Vagina (tissue), 2 donors: ENCODE measurements at regions not wholly inside any gene's neighbourhood (a gene's known extent, or its start where the extent isn't known, plus 50 kb on each side); places are given as distances from the start of the nearest gene placed in this dataset.

ENCODE experiments used
- POLR2A ChIP-seq, 2 donors: fragments of 450-650 bp; IDR thresholded peaks; one replicate each; pipeline ENCODE4 v1.6.1; 2017; ENCODE audit warnings: antibody characterized with exemption in 2 of 2, mild to moderate bottlenecking in 2 of 2, moderate library complexity in 2 of 2
- TF ChIP-seq, protein P1 (sequence below), 3 experiments: fragments of 450-650 bp in 2 of 3; fragments of 200-600 bp in 1 of 3; sonication (generic) in 1 of 3; IDR thresholded peaks; one replicate each; pipeline ENCODE4 v1.5.1; 2017 to 2019; ENCODE audit warnings: antibody characterized with exemption in 3 of 3, mild to moderate bottlenecking in 2 of 3, moderate library complexity in 2 of 3

DNA sequence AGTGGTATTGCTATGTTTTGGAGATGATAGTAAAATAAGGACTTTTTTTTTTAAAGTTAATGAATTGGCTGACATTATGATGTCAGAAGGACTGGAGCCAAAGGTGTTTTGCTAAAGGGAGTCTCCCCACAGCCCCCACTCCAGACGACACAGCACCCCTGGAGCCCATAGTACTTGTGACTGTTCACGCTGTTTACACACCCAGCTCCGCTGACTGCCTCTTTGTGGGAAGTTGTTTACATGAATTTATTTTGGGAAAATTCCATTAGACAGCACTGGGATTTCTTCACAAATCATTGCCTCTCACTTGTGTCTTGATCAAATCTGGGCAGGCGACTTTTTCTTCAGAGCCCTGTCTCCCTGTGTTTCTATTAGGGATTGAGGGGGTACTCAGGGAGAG, 108.6 kb downstream of the C17orf67 start:
- TF ChIP-seq, protein P1, sequence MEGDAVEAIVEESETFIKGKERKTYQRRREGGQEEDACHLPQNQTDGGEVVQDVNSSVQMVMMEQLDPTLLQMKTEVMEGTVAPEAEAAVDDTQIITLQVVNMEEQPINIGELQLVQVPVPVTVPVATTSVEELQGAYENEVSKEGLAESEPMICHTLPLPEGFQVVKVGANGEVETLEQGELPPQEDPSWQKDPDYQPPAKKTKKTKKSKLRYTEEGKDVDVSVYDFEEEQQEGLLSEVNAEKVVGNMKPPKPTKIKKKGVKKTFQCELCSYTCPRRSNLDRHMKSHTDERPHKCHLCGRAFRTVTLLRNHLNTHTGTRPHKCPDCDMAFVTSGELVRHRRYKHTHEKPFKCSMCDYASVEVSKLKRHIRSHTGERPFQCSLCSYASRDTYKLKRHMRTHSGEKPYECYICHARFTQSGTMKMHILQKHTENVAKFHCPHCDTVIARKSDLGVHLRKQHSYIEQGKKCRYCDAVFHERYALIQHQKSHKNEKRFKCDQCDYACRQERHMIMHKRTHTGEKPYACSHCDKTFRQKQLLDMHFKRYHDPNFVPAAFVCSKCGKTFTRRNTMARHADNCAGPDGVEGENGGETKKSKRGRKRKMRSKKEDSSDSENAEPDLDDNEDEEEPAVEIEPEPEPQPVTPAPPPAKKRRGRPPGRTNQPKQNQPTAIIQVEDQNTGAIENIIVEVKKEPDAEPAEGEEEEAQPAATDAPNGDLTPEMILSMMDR (IDR thresholded peaks at IDR 0.05): no peak
- TF ChIP-seq POLR2A (IDR thresholded peaks at IDR 0.05): no peak
